K562 (cell line): ENCODE measurements at regions not wholly inside any gene's neighbourhood (a gene's known extent, or its start where the extent isn't known, plus 50 kb on each side); places are given as distances from the start of the nearest gene placed in this dataset.

Experiments
- ATAC-seq: fragments of 200-7000 bp; cut with Tn5 transposase; 3 replicates; pipeline ENCODE4 v1.9.1; 2020; ENCODE audit warnings: moderate library complexity
- BruUV-seq: library from RNA; stranded (reverse); fragments of 400-500 nt; replicated peaks from 2 replicates; lab custom pipeline; 2021; lab: Mats Ljungman, UMichigan
- CTCF ChIA-PET: fragments of 300-600 bp; formaldehyde crosslinking; extraction: SDS; loops from one replicate; lab custom pipeline; 2021; ENCODE audit warnings: low intra/inter-chr PET ratio; lab: Yijun Ruan, JAX
- POLR2A ChIA-PET: fragments of 300-600, 350-650 bp; sonication (Branson Sonifier 250); formaldehyde crosslinking; extraction: SDS; loops from one replicate; lab custom pipeline; 2021; ENCODE audit warnings: antibody characterized with exemption, inconsistent platforms; lab: Yijun Ruan, JAX
- DNase-seq, 4 experiments: peaks; one replicate each; pipeline versions ENCODE4 v3.0.0 to v3.0.0-alpha.2; 2011 to 2018; ENCODE audit warnings: low spot score in 3 of 4, mixed read lengths in 3 of 4; ENCODE audit errors: extremely low read depth in 1 of 4
- FAIRE-seq: peaks from 2 replicates; lab custom pipeline; 2011; peaks lifted over from hg19 to GRCh38; lab: Jason Lieb, UNC
- H2AFZ ChIP-seq: 2 replicates; pipeline ENCODE4 v1.6.0; 2011; ENCODE audit warnings: low read depth, low read length, control low read depth, inconsistent platforms
- H3K27ac ChIP-seq: fragments of 200-600 bp; 3 replicates; pipeline ENCODE4 v1.8.0; 2011; ENCODE audit warnings: low read depth, mild to moderate bottlenecking, control low read depth, inconsistent platforms, low read length, moderate library complexity, mixed read lengths; ENCODE audit errors: extremely low read depth
- H3K27me3 ChIP-seq, 2 experiments: fragments of 300-600 bp in 1 of 2; 2 replicates in 1 of 2; 3 replicates in 1 of 2; pipeline versions ENCODE4 v1.6.0 to v1.8.0; 2011; ENCODE audit warnings: inconsistent platforms in 2 of 2, low read length in 2 of 2, mild to moderate bottlenecking in 1 of 2, mixed read lengths in 1 of 2, moderate library complexity in 1 of 2; ENCODE audit not compliant: control insufficient read depth in 2 of 2, insufficient read depth in 2 of 2
- H3K36me3 ChIP-seq: fragments of 300-600 bp; 3 replicates; pipeline ENCODE4 v1.8.0; 2011; ENCODE audit warnings: mild to moderate bottlenecking, low read length, inconsistent platforms; ENCODE audit not compliant: control insufficient read depth, insufficient read depth
- H3K4me1 ChIP-seq, 2 experiments: fragments of 200-600 bp in 1 of 2; replicated peaks in 1 of 2; 2 replicates in 1 of 2; 3 replicates in 1 of 2; pipeline versions ENCODE4 v1.5.1 to v1.8.0; 2011; ENCODE audit warnings: inconsistent platforms in 2 of 2, low read length in 2 of 2, mild to moderate bottlenecking in 1 of 2, mixed read lengths in 1 of 2, moderate library complexity in 1 of 2; ENCODE audit not compliant: control insufficient read depth in 2 of 2, insufficient read depth in 2 of 2
- H3K4me2 ChIP-seq: 2 replicates; pipeline ENCODE4 v1.6.1; 2011; ENCODE audit warnings: low read length, control low read depth, inconsistent platforms, mixed read lengths; ENCODE audit not compliant: insufficient read depth
- H3K4me3 ChIP-seq: fragments of 200-600 bp; sonication (generic), shearing (Covaris generic); 2 replicates; pipeline ENCODE4 v1.5.1; 2016; ENCODE audit warnings: control low read depth, inconsistent platforms
- H3K79me2 ChIP-seq: fragments of 200-600 bp; 3 replicates; pipeline ENCODE4 v1.8.0; 2011; ENCODE audit warnings: low read length, inconsistent platforms; ENCODE audit not compliant: control insufficient read depth, insufficient read depth
- H3K9ac ChIP-seq, 2 experiments: 2 replicates each; pipeline versions ENCODE4 v1.6.0 to v1.6.1; 2011; ENCODE audit warnings: low read depth in 2 of 2, low read length in 2 of 2, control low read depth in 1 of 2, inconsistent platforms in 1 of 2, mild to moderate bottlenecking in 1 of 2, mixed read lengths in 1 of 2; ENCODE audit not compliant: insufficient read depth in 1 of 2
- H3K9me1 ChIP-seq: one replicate; pipeline ENCODE4 v1.6.0; 2011; ENCODE audit warnings: inconsistent platforms, mild to moderate bottlenecking, low read length, moderate library complexity; ENCODE audit not compliant: control insufficient read depth, insufficient read depth
- H3K9me3 ChIP-seq: replicated peaks from 2 replicates; pipeline ENCODE4 v1.5.1; 2011; ENCODE audit warnings: low read depth, low read length, inconsistent platforms; ENCODE audit not compliant: control insufficient read depth, insufficient read depth
- H4K20me1 ChIP-seq: replicated peaks from 2 replicates; pipeline ENCODE4 v1.6.1; 2011; ENCODE audit warnings: low read length, inconsistent platforms, mixed read lengths; ENCODE audit not compliant: control insufficient read depth, insufficient read depth
- ARID1B ChIP-seq: fragments of 450-650 bp; IDR thresholded peaks from 2 replicates; pipeline ENCODE4 v1.6.1; 2016; ENCODE audit warnings: antibody characterized with exemption, mild to moderate bottlenecking, inconsistent platforms
- KAT2B ChIP-seq: IDR thresholded peaks from one replicate; pipeline ENCODE4 v1.6.1; 2012; ENCODE audit warnings: low read depth, mild to moderate bottlenecking, control low read depth, inconsistent platforms, low read length, moderate library complexity
- NFXL1 ChIP-seq: fragments of 450-650 bp; formaldehyde crosslinking; IDR thresholded peaks from 2 replicates; pipeline ENCODE4 v1.4.0; 2021; ENCODE audit warnings: mild to moderate bottlenecking
- PATZ1 ChIP-seq: fragments of 250-450 bp; sonication (Bioruptor Pico); IDR thresholded peaks from 2 replicates; pipeline ENCODE4 v1.5.0; 2020; ENCODE audit warnings: mild to moderate bottlenecking, borderline replicate concordance
- PYGO2 ChIP-seq: fragments of 450-650 bp; IDR thresholded peaks from 2 replicates; pipeline ENCODE4 v1.6.1; 2016; ENCODE audit warnings: mild to moderate bottlenecking, missing genetic modification characterization, moderate library complexity, missing compliant biosample characterization
- RBM34 ChIP-seq: fragments of 200-400 bp; formaldehyde crosslinking; IDR thresholded peaks from 2 replicates; pipeline ENCODE4 v1.6.1; 2018; ENCODE audit warnings: low read length, borderline replicate concordance; ENCODE audit not compliant: insufficient read depth
- SIN3A ChIP-seq, 2 experiments: fragments of 150-350 bp in 1 of 2; IDR thresholded peaks; 2 replicates each; pipeline ENCODE4 v1.6.1; 2011 to 2016; ENCODE audit warnings: borderline replicate concordance in 2 of 2, low read depth in 2 of 2, low read length in 2 of 2, mild to moderate bottlenecking in 2 of 2, moderate library complexity in 2 of 2; ENCODE audit not compliant: control insufficient read depth in 1 of 2
- ZBTB26 ChIP-seq: fragments of 450-650 bp; formaldehyde crosslinking; IDR thresholded peaks from 2 replicates; pipeline ENCODE4 v1.4.0; 2022; ENCODE audit warnings: missing genetic modification characterization
- ZFP36 ChIP-seq: fragments of 150-350 bp; IDR thresholded peaks from 2 replicates; pipeline ENCODE4 v1.6.1; 2018; ENCODE audit warnings: low read length, low read depth; ENCODE audit not compliant: partially characterized antibody
- ZNF224 ChIP-seq: sonication (generic); formaldehyde crosslinking; IDR thresholded peaks from 2 replicates; pipeline ENCODE4 v1.8.0; 2022; ENCODE audit warnings: mild to moderate bottlenecking, missing genetic modification reagents
- ZNF75A ChIP-seq: fragments of 450-650 bp; formaldehyde crosslinking; IDR thresholded peaks from 2 replicates; pipeline ENCODE4 v1.4.0; 2020; ENCODE audit warnings: mild to moderate bottlenecking
- ZNF764 ChIP-seq: fragments of 250-450 bp; sonication (Bioruptor Pico); IDR thresholded peaks from 2 replicates; pipeline ENCODE4 v1.4.0; 2020; ENCODE audit warnings: low read depth, mild to moderate bottlenecking, moderate library complexity
- in situ Hi-C: fragments of 300-500 bp; cut with MboI; formaldehyde crosslinking; loops from 4 replicates; pipeline ENCODE4 v1.15.0; 2018; ENCODE audit warnings: inconsistent platforms, mixed read lengths
- intact Hi-C: fragments of 100-400 bp; cut with micrococcal nuclease; formaldehyde crosslinking; loops from 2 replicates; pipeline ENCODE4 v1.14.2; 2022

- H3K9me1 ChIP-seq, result no peaks in the 10 kb centered on the region
- H3K4me1 ChIP-seq, result no peaks in the 10 kb centered on the region
- H3K9ac ChIP-seq, result no peak overlapping the region
- no peak overlapping the region for H3K27ac ChIP-seq
- no peaks in the 10 kb centered on the region for H3K9me3 ChIP-seq
- in situ Hi-C loops (no loop called here), intact Hi-C loops (no loop called here)
- DNase-seq (no peak), FAIRE-seq (no peak), ATAC-seq (no peak)
- CTCF ChIA-PET, result no interaction called here
- no peaks in the 10 kb centered on the region for H3K36me3 ChIP-seq
- H2AFZ ChIP-seq, result no peak overlapping the region
- H3K27me3 ChIP-seq, result no peaks in the 10 kb centered on the region
- no peak overlapping the region for H3K4me3 ChIP-seq
- H4K20me1 ChIP-seq, result no peaks in the 10 kb centered on the region
- BruUV-seq, result no TSS peak
- POLR2A ChIA-PET, result no interaction called here
- TF ChIP-seq ZNF764 (CRISPR knock-in tag) (no peak), PYGO2 (no peak), ZBTB26 (no peak), ARID1B (no peak), NFXL1 (CRISPR knock-in tag) (no peak), RBM34 (no peak), SIN3A (IDR thresholded peaks at IDR 0.05; ENCODE audit: borderline replicate concordance in 2 of 2, control insufficient read depth in 1 of 2, low read depth in 2 of 2, low read length in 2 of 2) (no peak), ZNF224 (no peak), ZNF75A (CRISPR knock-in tag) (no peak), ZFP36 (no peak), PATZ1 (CRISPR knock-in tag) (no peak), KAT2B (no peak)
- no peaks in the 10 kb centered on the region for H3K79me2 ChIP-seq
- no peak overlapping the region for H3K4me2 ChIP-seq
Observed at GRCh38 chr4:66376396-66376795, 706.1 kb upstream of the EPHA5 start.
